IMR-90 (cell line): ENCODE measurements at regions not wholly inside any gene's neighbourhood (a gene's known extent, or its start where the extent isn't known, plus 50 kb on each side); places are given as distances from the start of the nearest gene placed in this dataset.

Experiments used
- ATAC-seq: fragments of 200-7000 bp; cut with Tn5 transposase; 2 replicates; pipeline ENCODE4 v1.9.1; 2020; ENCODE audit warnings: low read depth, mild to moderate bottlenecking, moderate library complexity
- BruUV-seq: library from RNA; stranded (reverse); fragments of 400-500 nt; replicated peaks from 2 replicates; lab custom pipeline; 2021; lab: Mats Ljungman, UMichigan
- CTCF ChIA-PET: fragments of 300-600 bp; formaldehyde crosslinking; extraction: SDS; loops from one replicate; lab custom pipeline; 2021; ENCODE audit warnings: antibody characterized with exemption; lab: Yijun Ruan, JAX
- POLR2A ChIA-PET: fragments of 300-600 bp; sonication (Branson Sonifier 250); formaldehyde crosslinking; loops from one replicate; lab custom pipeline; 2022; ENCODE audit warnings: antibody characterized with exemption; ENCODE audit not compliant: unreplicated experiment; lab: Charles Lee
- DNase-seq: peaks from one replicate; pipeline ENCODE4 v3.0.0; 2013
- H2AFZ ChIP-seq: replicated peaks from 2 replicates; pipeline ENCODE3; 2013; ENCODE audit warnings: low read length, mild to moderate bottlenecking; ENCODE audit not compliant: poor library complexity
- H2AK5ac ChIP-seq: 2 replicates; pipeline ENCODE4 v1.6.1; 2013; ENCODE audit warnings: low read depth, low read length, inconsistent platforms
- H2AK9ac ChIP-seq: replicated peaks from 2 replicates; pipeline ENCODE3; 2013; ENCODE audit warnings: mild to moderate bottlenecking, low read depth, low read length, moderate library complexity; ENCODE audit not compliant: poor library complexity
- H2BK120ac ChIP-seq: 2 replicates; pipeline ENCODE4 v1.6.1; 2013; ENCODE audit warnings: low read depth, low read length, inconsistent platforms
- H2BK15ac ChIP-seq: 3 replicates; pipeline ENCODE4 v1.6.1; 2013; ENCODE audit warnings: low read depth, low read length, inconsistent platforms
- H2BK20ac ChIP-seq: 2 replicates; pipeline ENCODE4 v1.6.1; 2013; ENCODE audit warnings: low read depth, mild to moderate bottlenecking, inconsistent platforms, low read length, moderate library complexity
- H2BK5ac ChIP-seq: 2 replicates; pipeline ENCODE4 v1.6.1; 2013; ENCODE audit warnings: mild to moderate bottlenecking, low read depth, low read length, inconsistent platforms; ENCODE audit not compliant: poor library complexity, severe bottlenecking
- H3K14ac ChIP-seq: replicated peaks from 2 replicates; pipeline ENCODE4 v1.6.1; 2013; ENCODE audit warnings: low read depth, low read length, inconsistent platforms
- H3K18ac ChIP-seq: 2 replicates; pipeline ENCODE4 v1.6.1; 2013; ENCODE audit warnings: low read depth, low read length, control low read depth
- H3K23ac ChIP-seq: 2 replicates; pipeline ENCODE4 v1.6.1; 2013; ENCODE audit warnings: low read depth, low read length, inconsistent platforms
- H3K27ac ChIP-seq: 2 replicates; pipeline ENCODE4 v1.5.1; 2013; ENCODE audit warnings: mild to moderate bottlenecking, control low read depth, low read length; ENCODE audit not compliant: insufficient read depth
- H3K27me3 ChIP-seq: 2 replicates; pipeline ENCODE4 v1.6.1; 2013; ENCODE audit warnings: low read length; ENCODE audit not compliant: control insufficient read depth, insufficient read depth
- H3K36me3 ChIP-seq: 2 replicates; pipeline ENCODE4 v1.6.1; 2013; ENCODE audit warnings: low read length, mixed read lengths; ENCODE audit not compliant: control insufficient read depth, insufficient read depth
- H3K4ac ChIP-seq: 2 replicates; pipeline ENCODE4 v1.6.1; 2013; ENCODE audit warnings: low read depth, low read length, inconsistent platforms
- H3K4me1 ChIP-seq: 2 replicates; pipeline ENCODE4 v1.6.1; 2013; ENCODE audit warnings: low read length, mixed read lengths; ENCODE audit not compliant: control insufficient read depth, insufficient read depth
- H3K4me2 ChIP-seq: 2 replicates; pipeline ENCODE4 v1.6.1; 2013; ENCODE audit warnings: low read depth, mild to moderate bottlenecking, control low read depth, low read length, moderate library complexity
- H3K4me3 ChIP-seq: 2 replicates; pipeline ENCODE4 v1.5.1; 2013; ENCODE audit warnings: low read depth, mild to moderate bottlenecking, control low read depth, low read length, moderate library complexity; ENCODE audit not compliant: insufficient read depth
- H3K56ac ChIP-seq: 2 replicates; pipeline ENCODE4 v1.6.1; 2013; ENCODE audit warnings: low read length, inconsistent platforms; ENCODE audit not compliant: insufficient read depth; ENCODE audit errors: extremely low read depth
- H3K79me1 ChIP-seq, 2 experiments: 2 replicates each; pipeline ENCODE4 v1.6.1; 2013; ENCODE audit warnings: low read length in 2 of 2, inconsistent platforms in 1 of 2, low read depth in 1 of 2
- H3K9ac ChIP-seq: 2 replicates; pipeline ENCODE4 v1.6.1; 2013; ENCODE audit warnings: low read depth, low read length, control low read depth
- H3K9me1 ChIP-seq: 2 replicates; pipeline ENCODE4 v1.6.1; 2013; ENCODE audit warnings: low read length, inconsistent platforms; ENCODE audit not compliant: insufficient read depth
- H3K9me3 ChIP-seq: 2 replicates; pipeline ENCODE4 v1.6.1; 2013; ENCODE audit warnings: low read length; ENCODE audit not compliant: control insufficient read depth, insufficient read depth
- H4K20me1 ChIP-seq: 2 replicates; pipeline ENCODE4 v1.6.1; 2013; ENCODE audit warnings: low read length, inconsistent platforms; ENCODE audit not compliant: insufficient read depth
- H4K5ac ChIP-seq: 2 replicates; pipeline ENCODE4 v1.6.1; 2013; ENCODE audit warnings: mild to moderate bottlenecking, low read depth, low read length, control low read depth
- H4K8ac ChIP-seq, 2 experiments: 2 replicates each; pipeline ENCODE4 v1.6.1; 2013; ENCODE audit warnings: low read depth in 2 of 2, low read length in 2 of 2, control low read depth in 1 of 2, inconsistent platforms in 1 of 2
- H4K91ac ChIP-seq: 2 replicates; pipeline ENCODE4 v1.6.1; 2013; ENCODE audit warnings: low read depth, low read length, inconsistent platforms; ENCODE audit not compliant: insufficient read depth
- USF2 ChIP-seq: fragments of 150-350 bp; IDR thresholded peaks from 2 replicates; pipeline ENCODE4 v1.6.1; 2017; ENCODE audit warnings: mild to moderate bottlenecking, antibody characterized with exemption, low read length, low read depth
- WGBS, 2 experiments: methylation state at CpG; one replicate each; pipeline versions ENCODE4 v1.1.5 to v1.1.7; 2013; ENCODE audit warnings: missing lambda C conversion rate in 2 of 2; ENCODE audit not compliant: insufficient read length in 1 of 2; ENCODE audit errors: extremely low coverage in 2 of 2; 5-methylcytosine and 5-hydroxymethylcytosine counted together
- dilution Hi-C: fragments of 300-500 bp; cut with HindIII; formaldehyde crosslinking; loops from one replicate; pipeline ENCODE4 v1.14.3; 2018; ENCODE audit warnings: low sequenced_read_pairs; ENCODE audit not compliant: unreplicated experiment
- in situ Hi-C: fragments of 300-500 bp; cut with MboI; formaldehyde crosslinking; loops from 3 replicates; pipeline ENCODE4 v1.14.3; 2019; ENCODE audit warnings: low sequenced_read_pairs, inconsistent platforms, mixed read lengths
- intact Hi-C: fragments of 100-400 bp; cut with micrococcal nuclease; formaldehyde crosslinking; loops from 2 replicates; pipeline ENCODE4 v1.10.0; 2022

GRCh38 chr5:92504346-92504745 is 1076.7 kb downstream of the NR2F1-AS1 start:
- no peaks in the 10 kb centered on the region for H3K9me1 ChIP-seq
- H3K56ac ChIP-seq = no peak overlapping the region
- H2BK120ac ChIP-seq = no peak overlapping the region
- no CpG with 5 or more reads among the region's 2 CpGs for WGBS, 2 experiments
- no peak overlapping the region for H2AK5ac ChIP-seq
- H3K4ac ChIP-seq = no peak overlapping the region
- dilution Hi-C loops (no loop called here), in situ Hi-C loops (no loop called here), intact Hi-C loops (no loop called here)
- no peaks in the 10 kb centered on the region for H3K4me1 ChIP-seq
- DNase-seq (peak; percentile 5), ATAC-seq (no peak)
- H3K14ac ChIP-seq = no peak overlapping the region
- no peak overlapping the region for H3K4me3 ChIP-seq
- H3K27ac ChIP-seq = no peak overlapping the region
- no peak overlapping the region for H2BK15ac ChIP-seq
- H4K8ac ChIP-seq = no peak overlapping the region
- H2AK9ac ChIP-seq = no peak overlapping the region
- H3K27me3 ChIP-seq = no peaks in the 10 kb centered on the region
- H3K9me3 ChIP-seq = peaks cover 6% of the 10 kb centered on the region
- no peak overlapping the region for H3K9ac ChIP-seq
- no peak overlapping the region for H3K18ac ChIP-seq
- no TSS peak for BruUV-seq
- no peaks in the 10 kb centered on the region for H4K20me1 ChIP-seq
- no peak overlapping the region for H4K5ac ChIP-seq
- H4K91ac ChIP-seq = no peak overlapping the region
- ChIA-PET CTCF (no interaction called here), POLR2A (no interaction called here)
- H3K36me3 ChIP-seq = no peaks in the 10 kb centered on the region
- H2BK20ac ChIP-seq = no peak overlapping the region
- no peaks in the 10 kb centered on the region for H3K79me1 ChIP-seq
- H2AFZ ChIP-seq = no peak overlapping the region
- no peak overlapping the region for H3K4me2 ChIP-seq
- no peak for TF ChIP-seq USF2
- no peak overlapping the region for H2BK5ac ChIP-seq
- H3K23ac ChIP-seq = no peak overlapping the region
